G401 (cell line): ENCODE measurements at regions not wholly inside any gene's neighbourhood (a gene's known extent, or its start where the extent isn't known, plus 50 kb on each side); places are given as distances from the start of the nearest gene placed in this dataset.
"Not testable (repeated sequence)": the region's sequence is repeated elsewhere in the genome, so short reads cannot be mapped to it uniquely, and the experiment has no call there.

Experiments
- DNase-seq: peaks from one replicate; pipeline ENCODE4 v3.0.0-alpha.2; 2015; ENCODE audit warnings: low spot score
- in situ Hi-C: cut with HindIII; loops from 2 replicates; pipeline ENCODE4 v1.10.0; 2016; ENCODE audit warnings: low sequenced_read_pairs, mixed read lengths

DNA sequence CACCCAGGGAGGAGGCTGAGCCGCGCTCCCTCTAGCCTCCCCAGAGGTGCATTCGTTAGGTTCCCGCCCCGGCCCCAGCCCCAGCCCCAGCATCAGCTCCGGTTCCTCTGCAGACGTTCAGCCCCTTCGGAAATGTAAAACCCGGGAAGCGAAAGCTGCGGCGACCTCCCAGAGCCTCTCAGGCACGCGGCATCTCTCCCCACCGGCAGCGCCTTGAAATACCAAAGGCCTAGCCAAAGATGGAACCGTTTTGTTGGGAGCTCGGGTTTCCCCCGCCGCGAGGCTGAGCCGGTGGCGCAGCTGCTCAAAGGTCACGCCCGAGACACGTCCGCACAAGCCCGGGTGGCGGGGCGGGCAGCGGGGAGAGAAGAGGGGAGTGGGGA, 77.8 kb upstream of the HES1 start:
- in situ Hi-C loops = no loop called here
- DNase-seq = no peak

GRCh38 chr3:194058753-194059152, 77.2 kb upstream of the HES1 start:
- DNase-seq = no peak
- in situ Hi-C loops = no loop called here

- no peak for DNase-seq
- in situ Hi-C loops = no loop called here
These were observed 74.4 kb upstream of the HES1 start for GRCh38 chr3:194061421-194062030.

- in situ Hi-C loops = no loop called here
- DNase-seq = no peak
These were observed 73.1 kb upstream of the HES1 start for GRCh38 chr3:194062830-194063229.

- in situ Hi-C loops = no loop called here
- no peak for DNase-seq
These were observed 71.3 kb upstream of the HES1 start for GRCh38 chr3:194064380-194065332.

DNA sequence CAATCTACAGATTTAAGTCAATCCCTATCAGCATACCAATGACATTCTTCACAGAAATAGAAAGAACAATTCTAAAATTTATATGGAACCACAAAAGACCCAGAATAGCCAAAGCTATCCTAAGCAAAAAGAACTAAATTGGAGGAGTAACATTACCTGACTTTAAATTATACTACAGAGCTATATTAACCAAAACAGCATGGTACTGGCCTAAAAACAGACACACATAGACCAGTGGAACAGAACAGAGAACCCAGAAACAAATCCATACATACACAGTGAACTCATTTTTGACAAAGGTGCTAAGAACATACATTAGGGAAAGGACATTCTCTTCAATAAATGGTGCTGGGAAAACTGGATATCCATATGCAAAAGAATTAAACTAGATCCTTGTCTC, 68.6 kb upstream of the HES1 start:
- DNase-seq, in situ Hi-C loops: not testable (repeated sequence)

DNA sequence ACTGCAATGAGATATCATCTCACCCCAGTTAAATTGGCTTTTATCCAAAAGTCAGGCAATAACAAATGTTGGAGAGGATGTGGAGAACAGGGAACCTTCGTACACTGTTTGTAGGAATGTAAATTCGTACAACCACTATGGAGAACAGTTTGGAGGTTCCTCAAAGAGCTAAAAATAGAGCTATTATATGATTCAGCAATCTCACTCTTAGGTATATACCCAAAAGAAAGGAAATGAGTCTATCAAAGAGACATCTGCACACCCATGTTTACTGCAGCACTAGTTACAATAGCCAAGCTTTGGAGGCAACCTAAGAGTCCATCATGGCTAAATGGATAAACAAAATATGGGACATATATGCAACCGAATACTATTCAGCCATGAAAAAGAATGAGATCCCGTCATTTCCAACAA, 68.0 kb upstream of the HES1 start:
- DNase-seq = no peak
- in situ Hi-C loops = no loop called here

DNA sequence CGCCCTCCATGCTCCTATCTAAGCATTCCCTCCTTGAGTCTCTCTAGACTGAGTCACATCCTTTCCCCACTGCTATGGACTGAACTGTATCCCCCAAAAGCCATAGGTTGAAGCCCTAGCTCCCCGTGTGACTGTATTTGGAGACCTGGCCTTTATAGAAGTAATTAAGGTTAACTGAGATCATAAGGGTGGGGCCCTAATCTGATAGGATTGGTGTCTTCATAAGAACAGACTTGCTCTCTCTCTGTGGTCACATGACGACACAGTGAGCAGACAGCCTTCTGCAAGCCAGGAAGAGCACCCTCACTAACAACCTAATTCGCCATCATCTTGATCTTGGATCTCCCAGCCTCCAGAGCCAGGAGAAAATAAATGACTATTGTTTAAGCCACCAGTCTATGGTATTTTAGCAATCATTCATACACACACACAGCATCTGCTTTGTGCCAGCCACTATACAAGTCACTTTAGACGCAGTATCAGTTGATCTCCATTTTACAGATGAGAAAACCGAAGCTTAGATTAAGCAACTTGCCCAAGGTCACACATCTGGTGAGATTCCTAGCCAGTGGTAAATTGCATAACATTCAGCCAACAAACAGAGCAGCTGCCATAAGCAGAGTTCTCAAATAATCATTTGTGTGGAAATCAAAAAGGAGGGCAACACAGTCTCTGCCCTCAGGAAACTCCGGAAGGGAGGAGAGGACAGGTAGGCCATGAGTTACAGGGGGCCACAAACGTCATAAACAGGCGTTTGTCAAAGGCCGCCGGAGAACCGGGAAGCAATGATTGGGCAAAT, 66.3 kb upstream of the HES1 start:
- in situ Hi-C loops = no loop called here
- DNase-seq = no peak

- in situ Hi-C loops = no loop called here
- no peak for DNase-seq
These were observed 65.7 kb upstream of the HES1 start for GRCh38 chr3:194070220-194070633.

DNA sequence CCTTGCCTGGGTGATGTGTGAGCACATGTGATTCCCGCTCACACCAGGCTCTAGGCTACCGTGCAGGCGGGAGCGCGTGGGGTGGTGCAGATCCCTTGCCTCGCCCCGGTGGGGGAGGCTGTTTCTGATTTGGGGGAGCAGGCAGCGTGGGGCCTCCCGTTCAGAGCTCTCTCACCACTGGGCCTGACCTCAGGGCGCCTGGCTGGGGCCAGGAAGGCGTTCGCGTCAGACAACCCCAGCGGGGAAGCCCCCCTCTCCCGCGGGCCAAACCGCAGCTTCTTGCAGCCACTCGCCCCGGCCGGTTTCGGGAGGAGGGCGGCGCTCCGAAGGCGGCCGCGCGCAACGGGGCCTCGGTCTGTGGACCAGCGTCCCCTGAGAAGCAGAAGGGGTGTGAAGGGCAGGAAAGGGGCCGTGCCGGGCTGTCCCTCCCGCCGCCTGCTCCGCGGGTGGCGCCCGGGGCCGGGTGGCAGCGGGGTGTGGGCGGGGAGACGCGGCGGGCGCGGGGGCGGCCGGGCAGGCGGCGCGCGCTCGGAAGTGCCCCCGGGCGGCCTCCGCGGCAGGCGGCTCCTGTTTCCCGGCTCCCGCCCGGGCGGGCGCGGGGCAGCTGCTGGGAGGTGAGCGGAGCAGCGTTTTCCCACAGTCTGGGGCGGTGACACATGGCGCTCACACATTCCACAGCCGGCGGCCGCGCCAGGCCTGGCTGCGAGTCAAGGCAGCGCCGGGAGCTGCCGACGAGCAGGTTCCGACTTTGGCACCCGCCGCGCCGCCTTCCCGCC, 65.1 kb upstream of the HES1 start:
- in situ Hi-C loops = no loop called here
- peak; percentile 20 for DNase-seq

- in situ Hi-C loops = no loop called here
- no peak for DNase-seq
These were observed 63.9 kb upstream of the HES1 start for GRCh38 chr3:194072097-194072428.

DNA sequence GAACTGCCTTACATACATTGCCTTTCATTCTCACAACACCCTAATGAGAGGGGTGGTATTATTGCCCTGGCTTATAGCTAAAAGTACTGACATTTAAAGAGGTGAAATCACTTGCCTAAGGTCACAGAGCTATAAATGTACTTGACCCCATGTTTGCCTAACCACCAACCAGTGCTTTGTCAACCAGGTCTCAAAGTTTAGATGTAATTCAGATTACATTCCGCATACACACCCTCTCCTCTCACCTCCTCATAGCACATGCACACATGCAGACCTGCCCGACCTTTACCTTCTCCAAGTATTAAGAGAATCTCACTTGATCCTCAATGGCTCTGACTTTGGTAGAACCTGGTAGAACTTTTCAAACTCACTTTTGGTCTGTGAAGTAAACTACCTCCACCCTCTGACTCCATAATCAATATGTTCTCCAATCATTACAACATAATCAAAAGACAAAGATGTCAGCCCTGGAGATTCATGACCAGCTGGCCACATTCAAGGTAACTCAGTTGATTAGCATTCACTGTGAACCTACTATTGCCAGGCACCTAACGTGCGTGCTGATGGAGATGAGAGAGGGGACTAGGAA, 63.2 kb upstream of the HES1 start:
- no peak for DNase-seq
- in situ Hi-C loops = no loop called here

DNA sequence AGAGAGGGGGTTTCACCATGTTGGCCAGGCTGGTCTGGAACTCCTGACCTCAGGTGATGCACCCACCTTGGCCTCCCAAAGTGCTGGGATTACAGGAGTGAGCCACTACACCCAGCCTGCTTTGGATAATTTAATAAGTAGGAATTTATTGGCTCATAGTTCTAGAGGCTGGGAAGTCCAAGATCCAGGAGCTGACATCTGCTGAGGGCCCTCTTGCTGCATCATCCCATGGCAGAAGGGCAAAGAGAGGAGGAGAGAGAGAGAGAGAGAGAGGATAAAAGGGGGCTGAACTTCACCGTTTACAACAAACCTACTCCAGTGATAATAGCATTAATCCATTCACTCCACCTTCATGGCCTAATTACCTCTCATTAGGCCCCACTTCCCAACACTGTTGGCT, 62.0 kb upstream of the HES1 start:
- no peak for DNase-seq
- in situ Hi-C loops = no loop called here

GRCh38 chr3:194075088-194075615, 60.8 kb upstream of the HES1 start:
- in situ Hi-C loops = no loop called here

GRCh38 chr3:194075802-194076460, 60.0 kb upstream of the HES1 start:
- no peak for DNase-seq
- in situ Hi-C loops = no loop called here

More at GRCh38 chr3:194075088-194075615, 60.8 kb upstream of the HES1 start:
- no peak for DNase-seq

DNA sequence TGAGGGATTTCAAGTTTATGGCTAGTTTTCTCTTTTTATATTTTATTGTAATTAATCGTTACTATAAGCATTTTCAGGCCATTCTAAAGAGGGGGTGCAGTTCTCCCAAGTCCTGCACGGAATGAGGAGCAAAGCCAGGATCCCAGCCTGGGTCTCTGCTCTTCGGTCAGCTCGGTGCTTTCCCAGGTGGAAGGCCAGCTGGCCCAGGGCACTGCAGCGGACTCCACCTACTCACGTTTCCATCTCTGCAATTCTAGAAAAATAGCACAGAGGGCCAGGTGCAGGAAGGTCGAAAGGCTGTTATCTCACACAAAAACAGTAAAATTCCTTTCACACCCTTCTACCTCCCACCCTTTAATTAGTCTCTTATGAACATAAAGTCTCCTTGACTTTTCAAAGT, 59.5 kb upstream of the HES1 start:
- no peak for DNase-seq
- in situ Hi-C loops = no loop called here

DNA sequence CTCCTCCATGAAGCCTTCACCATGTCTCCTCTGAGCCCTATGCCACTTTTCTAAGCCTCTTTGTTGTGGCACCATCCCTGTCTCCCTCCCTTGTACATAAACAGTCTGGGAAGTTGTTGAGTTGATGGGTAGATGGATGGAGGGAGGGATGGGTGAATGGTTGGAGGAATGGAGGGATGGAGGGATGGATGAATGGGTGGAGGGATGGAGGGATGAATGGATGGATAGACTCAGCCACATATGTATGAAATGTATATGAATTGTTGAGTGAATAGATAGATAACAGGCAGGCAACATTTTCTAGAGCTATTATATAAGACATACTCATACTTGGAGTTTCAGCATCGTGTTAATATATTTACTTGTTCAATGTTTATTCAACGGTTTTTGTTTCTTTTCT, 58.3 kb upstream of the HES1 start:
- in situ Hi-C loops = no loop called here
- no peak for DNase-seq
